ENCODE measurements at regions not wholly inside any gene's neighbourhood (a gene's known extent, or its start where the extent isn't known, plus 50 kb on each side); places are given as distances from the start of the nearest gene placed in this dataset.

GRCh38 chr2:18639756-18640453, 50.5 kb upstream of the NT5C1B start:
- no peak for DNase-seq
- peaks cover 21 to 43% (median 35%) of the 10 kb centered on the region in 7 donors for H3K9me3 Mint-ChIP-seq
- intact Hi-C loops (cut with micrococcal nuclease) = no loop called here
- no peak overlapping the region for H3K4me3 Mint-ChIP-seq
- Histone ChIP-seq H3K4me2 (replicated peaks; ENCODE audit: extremely low read depth, low read length, poor library complexity, severe bottlenecking) (no peak overlapping the region), H3K27me3 (ENCODE audit: control insufficient read depth in 2 of 2, insufficient read depth in 2 of 2, low read length in 2 of 2) (no peaks in the 10 kb centered on the region), H3K9me3 (replicated peaks in 1 of 2; ENCODE audit: control insufficient read depth in 1 of 2, insufficient read depth in 1 of 2, low read length in 2 of 2) (peaks cover 28 to 30% of the 10 kb centered on the region in 2 donors), H2AFZ (ENCODE audit: insufficient read depth, low read depth, low read length, poor library complexity, severe bottlenecking) (no peak overlapping the region), H4K20me1 (ENCODE audit: insufficient read depth, low read length) (no peaks in the 10 kb centered on the region), H3K4me3 (replicated peaks in 1 of 3; ENCODE audit: low read depth in 2 of 3, low read length in 3 of 3) (no peak overlapping the region), H3K36me3 (replicated peaks in 1 of 2; ENCODE audit: control insufficient read depth in 1 of 2, insufficient read depth in 2 of 2, low read length in 2 of 2) (no peaks in the 10 kb centered on the region), H3K79me2 (ENCODE audit: insufficient read depth, low read length) (no peaks in the 10 kb centered on the region), H3K9ac (ENCODE audit: insufficient read depth, low read length, poor library complexity, severe bottlenecking) (no peak overlapping the region), H3K27ac (ENCODE audit: low read depth in 1 of 2, low read length in 2 of 2) (no peak overlapping the region), H3K4me1 (ENCODE audit: control insufficient read depth in 1 of 2, insufficient read depth in 2 of 2, low read length in 2 of 2) (no peaks in the 10 kb centered on the region)
- no peaks in the 10 kb centered on the region for H3K27me3 Mint-ChIP-seq (ENCODE audit: low read depth in 3 of 3)
- TF ChIP-seq CTCF (IDR thresholded peaks at IDR 0.05) = no peak
- WGBS (ENCODE audit: insufficient coverage) = 94% methylated on average over 2 of the region's 8 CpGs
- H3K36me3 Mint-ChIP-seq = no peaks in the 10 kb centered on the region
- no peak overlapping the region for H3K27ac Mint-ChIP-seq
- no peaks in the 10 kb centered on the region for H3K4me1 Mint-ChIP-seq

Measured in CD14-positive monocyte (primary cell).